HG03064 (cell line): ENCODE measurements at regions not wholly inside any gene's neighbourhood (a gene's known extent, or its start where the extent isn't known, plus 50 kb on each side); places are given as distances from the start of the nearest gene placed in this dataset.
"Not testable (repeated sequence)": the region's sequence is repeated elsewhere in the genome, so short reads cannot be mapped to it uniquely, and the experiment has no call there.

ENCODE experiments used
- ATAC-seq: cut with Tn5 transposase; IDR thresholded peaks from one replicate; pipeline ENCODE4 v1.9.1; 2021; ENCODE audit warnings: low read depth; ENCODE audit not compliant: unreplicated experiment

- ATAC-seq: no peak
Measured at GRCh38 chr3:187484547-187485295, 116.5 kb downstream of the RTP4 start.

- no peak for ATAC-seq
Measured at GRCh38 chr3:187481426-187481825, 113.2 kb downstream of the RTP4 start.

- ATAC-seq: not testable (repeated sequence)
Measured at GRCh38 chr3:187475613-187476012, 107.4 kb downstream of the RTP4 start.

GRCh38 chr3:187473778-187474406 is 105.7 kb downstream of the RTP4 start:
- ATAC-seq: no peak

- not testable (repeated sequence) for ATAC-seq
Measured at GRCh38 chr3:187466306-187466705, 98.1 kb downstream of the RTP4 start.

- no peak for ATAC-seq
Measured at GRCh38 chr3:187465503-187465902, 97.3 kb downstream of the RTP4 start.

- ATAC-seq: no peak
Measured at GRCh38 chr3:187464682-187465081, 96.5 kb downstream of the RTP4 start.

- ATAC-seq: no peak
Measured at GRCh38 chr3:187458921-187459320, 90.7 kb downstream of the RTP4 start.

- no peak for ATAC-seq
Measured at GRCh38 chr3:187458383-187458782, 90.2 kb downstream of the RTP4 start.

GRCh38 chr3:187456250-187456649 is 88.1 kb downstream of the RTP4 start:
- no peak for ATAC-seq

- no peak for ATAC-seq
Measured at GRCh38 chr3:187454085-187454815, 86.1 kb downstream of the RTP4 start.

- no peak for ATAC-seq
Measured at GRCh38 chr3:187450431-187451190, 82.4 kb downstream of the RTP4 start.

GRCh38 chr3:187448674-187449073 is 80.5 kb downstream of the RTP4 start:
- no peak for ATAC-seq

GRCh38 chr3:187447737-187448136 is 79.6 kb downstream of the RTP4 start:
- no peak for ATAC-seq

GRCh38 chr3:187445356-187445755 is 77.2 kb downstream of the RTP4 start:
- no peak for ATAC-seq

- ATAC-seq: no peak
Measured at GRCh38 chr3:187434524-187434923, 66.3 kb downstream of the RTP4 start.

GRCh38 chr3:187430576-187430975 is 62.4 kb downstream of the RTP4 start:
- no peak for ATAC-seq
